PC-9 (cell line): ENCODE measurements at regions not wholly inside any gene's neighbourhood (a gene's known extent, or its start where the extent isn't known, plus 50 kb on each side); places are given as distances from the start of the nearest gene placed in this dataset.

Source experiments
- CTCF ChIP-seq: fragments of 200-600 bp; sonication (generic); conservative IDR thresholded peaks from 2 replicates; pipeline ENCODE4 v1.6.1; 2017; ENCODE audit warnings: mixed run types, antibody characterized with exemption, mild to moderate bottlenecking, moderate library complexity
- EZH2 ChIP-seq: fragments of 200-600 bp; sonication (generic); IDR thresholded peaks from 2 replicates; pipeline ENCODE4 v1.8.0; 2017; ENCODE audit warnings: antibody characterized with exemption, low read depth

GRCh38 chr16:54493594-54493993 lies 207.0 kb upstream of the IRX3 start:
- TF ChIP-seq CTCF (no peak), EZH2 (no peak)
